Endodermal cell (in vitro differentiated cells): ENCODE measurements at regions not wholly inside any gene's neighbourhood (a gene's known extent, or its start where the extent isn't known, plus 50 kb on each side); places are given as distances from the start of the nearest gene placed in this dataset.
"Not testable (repeated sequence)": the region's sequence is repeated elsewhere in the genome, so short reads cannot be mapped to it uniquely, and the experiment has no call there.

Experiments
- DNase-seq: peaks from one replicate; pipeline ENCODE4 v3.0.0-alpha.2; 2017
- H3K27ac ChIP-seq: 2 replicates; pipeline ENCODE4 v1.5.1; 2013; ENCODE audit warnings: mild to moderate bottlenecking, low read depth, low read length, moderate library complexity
- H3K27me3 ChIP-seq: 2 replicates; pipeline ENCODE4 v1.6.1; 2013; ENCODE audit warnings: mild to moderate bottlenecking, low read length, moderate library complexity; ENCODE audit not compliant: insufficient read depth, control insufficient read depth, poor library complexity, severe bottlenecking
- H3K36me3 ChIP-seq: 2 replicates; pipeline ENCODE4 v1.7.0; 2013; ENCODE audit warnings: mild to moderate bottlenecking, low read length, moderate library complexity; ENCODE audit not compliant: control insufficient read depth, insufficient read depth
- H3K4me1 ChIP-seq: one replicate; pipeline ENCODE4 v1.7.0; 2013; ENCODE audit warnings: low read length; ENCODE audit not compliant: control insufficient read depth, insufficient read depth
- H3K4me3 ChIP-seq: 2 replicates; pipeline ENCODE4 v1.5.1; 2013; ENCODE audit warnings: mild to moderate bottlenecking, low read length, moderate library complexity
- H3K9ac ChIP-seq: 2 replicates; pipeline ENCODE4 v1.6.1; 2013; ENCODE audit warnings: mild to moderate bottlenecking, low read length, moderate library complexity; ENCODE audit not compliant: poor library complexity, severe bottlenecking; ENCODE audit errors: extremely low read depth
- H3K9me3 ChIP-seq: 2 replicates; pipeline ENCODE4 v1.6.1; 2013; ENCODE audit warnings: mild to moderate bottlenecking, low read length, moderate library complexity; ENCODE audit not compliant: control insufficient read depth
- H3K27ac Mint-ChIP-seq: 2 replicates; pipeline ENCODE4 v1.8.0; 2020; ENCODE audit warnings: mixed read lengths
- H3K27me3 Mint-ChIP-seq: 2 replicates; pipeline ENCODE4 v1.8.0; 2021; ENCODE audit warnings: mild to moderate bottlenecking, mixed read lengths; ENCODE audit not compliant: insufficient read depth
- H3K36me3 Mint-ChIP-seq: 2 replicates; pipeline ENCODE4 v1.8.0; 2020; ENCODE audit warnings: low read depth, mixed read lengths
- H3K4me1 Mint-ChIP-seq: 2 replicates; pipeline ENCODE4 v1.8.0; 2020; ENCODE audit warnings: mixed read lengths
- H3K4me3 Mint-ChIP-seq: 2 replicates; pipeline ENCODE4 v1.8.0; 2020; ENCODE audit warnings: mild to moderate bottlenecking, moderate library complexity, mixed read lengths
- H3K9me3 Mint-ChIP-seq: 2 replicates; pipeline ENCODE4 v1.8.0; 2020; ENCODE audit warnings: mild to moderate bottlenecking, mixed read lengths
- CTCF ChIP-seq: fragments of 200-600 bp; sonication (generic); conservative IDR thresholded peaks from 2 replicates; pipeline ENCODE4 v1.5.0; 2021; ENCODE audit warnings: antibody characterized with exemption, mild to moderate bottlenecking
- WGBS, 2 experiments: methylation state at CpG; one replicate each; pipeline versions ENCODE4 v1.1.5 to v1.1.7; 2013; ENCODE audit warnings: missing lambda C conversion rate in 2 of 2, mixed read lengths in 1 of 2; ENCODE audit not compliant: insufficient coverage in 1 of 2, insufficient read length in 1 of 2; 5-methylcytosine and 5-hydroxymethylcytosine counted together

GRCh38 chr3:155995525-155996370 lies 124.6 kb upstream of the KCNAB1 start:
- H3K27me3 Mint-ChIP-seq = no peaks in the 10 kb centered on the region
- Histone ChIP-seq H3K27me3 (no peaks in the 10 kb centered on the region), H3K9me3 (no peaks in the 10 kb centered on the region), H3K27ac (no peak overlapping the region), H3K4me1 (no peaks in the 10 kb centered on the region), H3K9ac (no peak overlapping the region), H3K36me3 (no peaks in the 10 kb centered on the region), H3K4me3 (no peak overlapping the region)
- H3K36me3 Mint-ChIP-seq = no peaks in the 10 kb centered on the region
- DNase-seq = no peak
- H3K4me3 Mint-ChIP-seq = no peak overlapping the region
- peak; percentile 78 for TF ChIP-seq CTCF
- 71 to 88% methylated on average over 5 to 8 of the region's 8 CpGs for WGBS, 2 experiments
- no peak overlapping the region for H3K27ac Mint-ChIP-seq
- H3K4me1 Mint-ChIP-seq = peaks cover 23% of the 10 kb centered on the region
- H3K9me3 Mint-ChIP-seq = peaks cover 16% of the 10 kb centered on the region

- Mint-ChIP-seq H3K9me3 (peaks cover 16% of the 10 kb centered on the region), H3K4me1 (peaks cover 12% of the 10 kb centered on the region), H3K36me3 (no peaks in the 10 kb centered on the region), H3K4me3 (no peak overlapping the region), H3K27ac (no peak overlapping the region), H3K27me3 (no peaks in the 10 kb centered on the region)
- H3K36me3 ChIP-seq = no peaks in the 10 kb centered on the region
- H3K9me3 ChIP-seq = no peaks in the 10 kb centered on the region
- H3K4me1 ChIP-seq = no peaks in the 10 kb centered on the region
- H3K9ac ChIP-seq = no peak overlapping the region
- no peak overlapping the region for H3K4me3 ChIP-seq
- no peaks in the 10 kb centered on the region for H3K27me3 ChIP-seq
- DNase-seq = no peak
- TF ChIP-seq CTCF = no peak
- 99% methylated on average over 3 of the region's 3 CpGs; no CpG with 5 or more reads in 1 of the 2 experiments for WGBS, 2 experiments
- H3K27ac ChIP-seq = no peak overlapping the region
Observed at GRCh38 chr3:155996882-155997281, 123.5 kb upstream of the KCNAB1 start.

GRCh38 chr3:155998173-155998572 lies 122.2 kb upstream of the KCNAB1 start:
- DNase-seq, H3K4me3 Mint-ChIP-seq, H3K36me3 Mint-ChIP-seq, H3K27ac ChIP-seq, H3K4me3 ChIP-seq, H3K9me3 ChIP-seq, H3K9ac ChIP-seq, H3K36me3 ChIP-seq, H3K27me3 ChIP-seq, H3K4me1 ChIP-seq, H3K27ac Mint-ChIP-seq, H3K27me3 Mint-ChIP-seq: not testable (repeated sequence)
- WGBS, 2 experiments = 96 to 100% methylated on average over 1 to 3 of the region's 3 CpGs
- peaks cover 10% of the 10 kb centered on the region for H3K4me1 Mint-ChIP-seq
- peaks cover 16% of the 10 kb centered on the region for H3K9me3 Mint-ChIP-seq
